ENCODE measurements at regions not wholly inside any gene's neighbourhood (a gene's known extent, or its start where the extent isn't known, plus 50 kb on each side); places are given as distances from the start of the nearest gene placed in this dataset.

DNA sequence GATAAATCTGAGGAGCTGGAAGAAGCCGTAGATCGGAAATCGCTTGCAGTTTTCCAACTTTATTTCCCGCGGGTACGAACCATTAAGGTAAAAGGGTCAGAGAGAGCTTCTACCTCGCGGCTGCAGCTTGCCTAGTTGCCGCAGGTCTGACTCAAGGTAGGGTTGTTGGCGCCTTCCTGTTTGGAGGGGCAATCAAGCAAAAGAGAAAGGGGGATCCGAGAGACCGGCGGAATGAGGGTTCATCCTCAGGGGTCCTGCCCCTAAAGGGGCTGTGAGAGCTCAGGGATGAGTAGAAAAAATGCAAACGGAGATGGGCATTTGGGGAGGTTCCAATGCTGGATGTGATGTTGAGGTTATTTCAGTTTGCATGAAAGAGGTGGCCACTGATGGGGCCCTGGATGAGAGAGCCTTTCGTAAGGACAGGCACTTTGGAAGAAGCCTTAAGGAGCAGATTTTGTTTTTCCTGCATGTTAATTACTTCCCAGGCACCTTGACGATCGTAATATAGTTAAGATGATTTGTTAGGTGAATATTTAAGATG is 265.4 kb downstream of the CGGBP1 start:
- Histone ChIP-seq H3K9ac (ENCODE audit: insufficient read depth in 1 of 2, low read depth in 2 of 2, low read length in 2 of 2) (peak overlapping the region; percentile 80 to 95), H3K36me3 (ENCODE audit: control insufficient read depth, insufficient read depth, low read length) (peaks cover 3% of the 10 kb centered on the region; the same call in 1 of the 3 replicates), H3K4me2 (ENCODE audit: insufficient read depth, low read length) (peak overlapping the region; percentile 86), H3K4me3 (peak overlapping the region; percentile 76), H3K9me1 (ENCODE audit: control insufficient read depth, insufficient read depth, low read length) (no peaks in the 10 kb centered on the region), H3K79me2 (ENCODE audit: control insufficient read depth, insufficient read depth, low read length) (peaks cover 76% of the 10 kb centered on the region), H3K4me1 (replicated peaks in 1 of 2; ENCODE audit: control insufficient read depth in 2 of 2, insufficient read depth in 2 of 2, low read length in 2 of 2) (peaks cover 11 to 19% of the 10 kb centered on the region in 2 experiments; a peak in 4 of 5 replicates), H3K27ac (ENCODE audit: extremely low read depth, low read depth, low read length) (peak overlapping the region; percentile 84), H2AFZ (ENCODE audit: low read depth, low read length) (peak overlapping the region; percentile 61), H3K27me3 (ENCODE audit: control insufficient read depth in 2 of 2, insufficient read depth in 2 of 2, low read length in 2 of 2) (no peaks in the 10 kb centered on the region), H3K9me3 (replicated peaks; ENCODE audit: control insufficient read depth, insufficient read depth, low read depth, low read length) (no peaks in the 10 kb centered on the region), H4K20me1 (replicated peaks; ENCODE audit: control insufficient read depth, insufficient read depth, low read length) (no peaks in the 10 kb centered on the region)
- ATAC-seq = peak; percentile 18
- in situ Hi-C loops (cut with MboI) (no loop called here), intact Hi-C loops (cut with micrococcal nuclease) (loop anchor here (5.0 to 10.0 kb wide), 3 partner anchors 209 to 351 kb away; partner anchors contain the start of gene C3orf38)
- peak in 1 of 4 experiments; percentile 13 for DNase-seq (ENCODE audit: extremely low read depth in 1 of 4, low spot score in 3 of 4)
- ChIA-PET CTCF (ENCODE audit: low intra/inter-chr PET ratio) (no interaction called here), POLR2A (interaction anchor here (0.7 to 0.9 kb wide), 2 partner anchors 8 to 78 kb away, joined by 3 to 5 read pairs; no protein-coding TSS in a partner anchor)
- TSS peak; percentile 46 for BruUV-seq (replicated peaks)
- no peak for TF ChIP-seq ZNF551 (CRISPR knock-in tag; IDR thresholded peaks at IDR 0.05)
- TF ChIP-seq NCOR1 (IDR thresholded peaks at IDR 0.05) = no peak
- no peak for TF ChIP-seq HDAC6 (IDR thresholded peaks at IDR 0.05; ENCODE audit: low read depth, low read length)
- TF ChIP-seq, protein P1, sequence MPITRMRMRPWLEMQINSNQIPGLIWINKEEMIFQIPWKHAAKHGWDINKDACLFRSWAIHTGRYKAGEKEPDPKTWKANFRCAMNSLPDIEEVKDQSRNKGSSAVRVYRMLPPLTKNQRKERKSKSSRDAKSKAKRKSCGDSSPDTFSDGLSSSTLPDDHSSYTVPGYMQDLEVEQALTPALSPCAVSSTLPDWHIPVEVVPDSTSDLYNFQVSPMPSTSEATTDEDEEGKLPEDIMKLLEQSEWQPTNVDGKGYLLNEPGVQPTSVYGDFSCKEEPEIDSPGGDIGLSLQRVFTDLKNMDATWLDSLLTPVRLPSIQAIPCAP (CRISPR knock-in tag; IDR thresholded peaks at IDR 0.05; ENCODE audit: borderline replicate concordance) = no peak
- TF ChIP-seq RBM22 (IDR thresholded peaks at IDR 0.05; ENCODE audit: low read depth, low read length, poor library complexity, severe bottlenecking) = no peak
- no peak for TF ChIP-seq ZNF274 (IDR thresholded peaks at IDR 0.05; ENCODE audit: borderline replicate concordance, low read depth, low read length)
- no peak for TF ChIP-seq DACH1 (IDR thresholded peaks at IDR 0.05; ENCODE audit: partially characterized antibody)
- no peak for TF ChIP-seq HLTF (IDR thresholded peaks at IDR 0.05)
- TF ChIP-seq, protein P2, sequence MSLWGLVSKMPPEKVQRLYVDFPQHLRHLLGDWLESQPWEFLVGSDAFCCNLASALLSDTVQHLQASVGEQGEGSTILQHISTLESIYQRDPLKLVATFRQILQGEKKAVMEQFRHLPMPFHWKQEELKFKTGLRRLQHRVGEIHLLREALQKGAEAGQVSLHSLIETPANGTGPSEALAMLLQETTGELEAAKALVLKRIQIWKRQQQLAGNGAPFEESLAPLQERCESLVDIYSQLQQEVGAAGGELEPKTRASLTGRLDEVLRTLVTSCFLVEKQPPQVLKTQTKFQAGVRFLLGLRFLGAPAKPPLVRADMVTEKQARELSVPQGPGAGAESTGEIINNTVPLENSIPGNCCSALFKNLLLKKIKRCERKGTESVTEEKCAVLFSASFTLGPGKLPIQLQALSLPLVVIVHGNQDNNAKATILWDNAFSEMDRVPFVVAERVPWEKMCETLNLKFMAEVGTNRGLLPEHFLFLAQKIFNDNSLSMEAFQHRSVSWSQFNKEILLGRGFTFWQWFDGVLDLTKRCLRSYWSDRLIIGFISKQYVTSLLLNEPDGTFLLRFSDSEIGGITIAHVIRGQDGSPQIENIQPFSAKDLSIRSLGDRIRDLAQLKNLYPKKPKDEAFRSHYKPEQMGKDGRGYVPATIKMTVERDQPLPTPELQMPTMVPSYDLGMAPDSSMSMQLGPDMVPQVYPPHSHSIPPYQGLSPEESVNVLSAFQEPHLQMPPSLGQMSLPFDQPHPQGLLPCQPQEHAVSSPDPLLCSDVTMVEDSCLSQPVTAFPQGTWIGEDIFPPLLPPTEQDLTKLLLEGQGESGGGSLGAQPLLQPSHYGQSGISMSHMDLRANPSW (CRISPR knock-in tag; IDR thresholded peaks at IDR 0.05) = no peak
- TF ChIP-seq HIVEP1 (CRISPR knock-in tag; IDR thresholded peaks at IDR 0.05) = no peak
- no peak for TF ChIP-seq ZNF408 (CRISPR knock-in tag; IDR thresholded peaks at IDR 0.05; ENCODE audit: low read depth)
- TF ChIP-seq CBFA2T2 (conservative IDR thresholded peaks at IDR 0.05) = no peak
- no peak for TF ChIP-seq ZNF121 (CRISPR knock-in tag; conservative IDR thresholded peaks at IDR 0.05)
- no peak for TF ChIP-seq XRCC3 (IDR thresholded peaks at IDR 0.05)
- no peak for TF ChIP-seq PTRF (tag; IDR thresholded peaks at IDR 0.05)
- no peak for TF ChIP-seq PRPF4 (IDR thresholded peaks at IDR 0.05; ENCODE audit: insufficient read depth, low read depth, low read length, poor library complexity, severe bottlenecking)
- no peak for TF ChIP-seq MYNN (IDR thresholded peaks at IDR 0.05)
- TF ChIP-seq MYNN (CRISPR knock-in tag; IDR thresholded peaks at IDR 0.05) = no peak
- TF ChIP-seq ZNF239 (CRISPR knock-in tag; IDR thresholded peaks at IDR 0.05) = no peak
- FAIRE-seq = no peak
- WGBS (ENCODE audit: insufficient coverage, low coverage, missing lambda C conversion rate) = 4% methylated on average over 10 of the region's 17 CpGs
